Urothelium cell line (cell line): ENCODE measurements at regions not wholly inside any gene's neighbourhood (a gene's known extent, or its start where the extent isn't known, plus 50 kb on each side); places are given as distances from the start of the nearest gene placed in this dataset.

Source experiments
- DNase-seq: peaks from one replicate; pipeline ENCODE4 v3.0.0; 2011; ENCODE audit warnings: low spot score, mixed read lengths
- FAIRE-seq: peaks from 2 replicates; lab custom pipeline; 2011; peaks lifted over from hg19 to GRCh38; lab: Jason Lieb, UNC

- no peak for DNase-seq
- FAIRE-seq = no peak
Measured at GRCh38 chr11:41955635-41956400, 496.4 kb upstream of the LRRC4C start.

GRCh38 chr11:41963406-41963805 is 504.0 kb upstream of the LRRC4C start:
- no peak for DNase-seq
- FAIRE-seq = no peak

GRCh38 chr11:41970681-41971080 is 511.2 kb upstream of the LRRC4C start:
- DNase-seq = no peak
- FAIRE-seq = no peak

GRCh38 chr11:41971592-41971991 is 512.1 kb upstream of the LRRC4C start:
- FAIRE-seq = no peak
- DNase-seq = no peak

- DNase-seq (no peak), FAIRE-seq (no peak)
Measured at GRCh38 chr11:41978945-41979344, 519.5 kb upstream of the LRRC4C start.

- no peak for FAIRE-seq
- DNase-seq = no peak
Measured at GRCh38 chr11:41980741-41981140, 521.3 kb upstream of the LRRC4C start.

- FAIRE-seq = no peak
Measured at GRCh38 chr11:41982276-41982675, 522.8 kb upstream of the LRRC4C start.

GRCh38 chr11:41982975-41983374 is 523.5 kb upstream of the LRRC4C start:
- FAIRE-seq (no peak), DNase-seq (no peak)

More at GRCh38 chr11:41982276-41982675, 522.8 kb upstream of the LRRC4C start:
- DNase-seq = no peak

GRCh38 chr11:41983475-41983874 is 524.0 kb upstream of the LRRC4C start:
- FAIRE-seq = no peak
- no peak for DNase-seq

GRCh38 chr11:41984023-41984422 is 524.6 kb upstream of the LRRC4C start:
- FAIRE-seq = no peak
- no peak for DNase-seq

- DNase-seq (no peak), FAIRE-seq (no peak)
Measured at GRCh38 chr11:41985799-41986198, 526.3 kb upstream of the LRRC4C start.

GRCh38 chr11:41988951-41989572 is 529.6 kb upstream of the LRRC4C start:
- FAIRE-seq (no peak), DNase-seq (no peak)

GRCh38 chr11:41989823-41990380 is 530.5 kb upstream of the LRRC4C start:
- no peak for DNase-seq
- FAIRE-seq = no peak

- FAIRE-seq = no peak
- no peak for DNase-seq
Measured at GRCh38 chr11:41996533-41996932, 537.1 kb upstream of the LRRC4C start.

- FAIRE-seq (no peak), DNase-seq (no peak)
Measured at GRCh38 chr11:41997844-41998401, 538.5 kb upstream of the LRRC4C start.

- FAIRE-seq = no peak
- DNase-seq = no peak
Measured at GRCh38 chr11:41999066-41999465, 539.6 kb upstream of the LRRC4C start.

GRCh38 chr11:42003801-42004200 is 544.3 kb upstream of the LRRC4C start:
- FAIRE-seq = no peak

GRCh38 chr11:42006766-42007165 is 547.3 kb upstream of the LRRC4C start:
- no peak for FAIRE-seq
- DNase-seq = no peak

More at GRCh38 chr11:42003801-42004200, 544.3 kb upstream of the LRRC4C start:
- DNase-seq = no peak

- no peak for FAIRE-seq
Measured at GRCh38 chr11:42012271-42012670, 552.8 kb upstream of the LRRC4C start.

GRCh38 chr11:42013656-42014201 is 554.3 kb upstream of the LRRC4C start:
- FAIRE-seq (no peak), DNase-seq (no peak)

More at GRCh38 chr11:42012271-42012670, 552.8 kb upstream of the LRRC4C start:
- DNase-seq = no peak

GRCh38 chr11:42021911-42022310 is 562.5 kb upstream of the LRRC4C start:
- FAIRE-seq (no peak), DNase-seq (no peak)
